HEK293 (cell line): ENCODE measurements at regions not wholly inside any gene's neighbourhood (a gene's known extent, or its start where the extent isn't known, plus 50 kb on each side); places are given as distances from the start of the nearest gene placed in this dataset.

Experiments
- ZSCAN16 ChIP-seq: fragments of 450-650 bp; formaldehyde crosslinking; IDR thresholded peaks from 2 replicates; pipeline ENCODE4 v1.5.1; 2016; ENCODE audit warnings: missing biosample characterization, missing genetic modification characterization
- TF ChIP-seq, protein P1 (sequence below): fragments of 450-650 bp; formaldehyde crosslinking; IDR thresholded peaks from 2 replicates; pipeline ENCODE4 v1.5.1; 2016; ENCODE audit warnings: missing biosample characterization, missing genetic modification characterization

DNA sequence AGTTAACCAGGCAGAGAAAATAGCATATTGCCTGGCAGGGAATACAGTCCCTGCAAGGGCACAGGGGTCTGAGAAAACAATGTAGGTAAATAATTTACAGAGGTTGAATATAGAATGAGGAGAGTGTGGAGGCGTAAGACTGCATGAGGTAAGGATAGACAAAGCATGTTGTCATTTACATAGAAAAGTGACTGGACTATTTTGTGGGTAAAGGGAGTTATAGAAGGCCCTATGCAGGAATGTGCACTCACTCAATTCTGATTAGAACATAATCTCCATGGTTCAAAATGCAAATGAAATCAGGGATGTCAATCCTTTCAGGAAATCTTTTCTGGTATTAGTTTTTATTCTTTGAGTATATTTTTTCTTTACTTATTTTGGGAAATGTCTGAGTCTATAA lies 285.7 kb upstream of the SALL1 start:
- TF ChIP-seq, protein P1, sequence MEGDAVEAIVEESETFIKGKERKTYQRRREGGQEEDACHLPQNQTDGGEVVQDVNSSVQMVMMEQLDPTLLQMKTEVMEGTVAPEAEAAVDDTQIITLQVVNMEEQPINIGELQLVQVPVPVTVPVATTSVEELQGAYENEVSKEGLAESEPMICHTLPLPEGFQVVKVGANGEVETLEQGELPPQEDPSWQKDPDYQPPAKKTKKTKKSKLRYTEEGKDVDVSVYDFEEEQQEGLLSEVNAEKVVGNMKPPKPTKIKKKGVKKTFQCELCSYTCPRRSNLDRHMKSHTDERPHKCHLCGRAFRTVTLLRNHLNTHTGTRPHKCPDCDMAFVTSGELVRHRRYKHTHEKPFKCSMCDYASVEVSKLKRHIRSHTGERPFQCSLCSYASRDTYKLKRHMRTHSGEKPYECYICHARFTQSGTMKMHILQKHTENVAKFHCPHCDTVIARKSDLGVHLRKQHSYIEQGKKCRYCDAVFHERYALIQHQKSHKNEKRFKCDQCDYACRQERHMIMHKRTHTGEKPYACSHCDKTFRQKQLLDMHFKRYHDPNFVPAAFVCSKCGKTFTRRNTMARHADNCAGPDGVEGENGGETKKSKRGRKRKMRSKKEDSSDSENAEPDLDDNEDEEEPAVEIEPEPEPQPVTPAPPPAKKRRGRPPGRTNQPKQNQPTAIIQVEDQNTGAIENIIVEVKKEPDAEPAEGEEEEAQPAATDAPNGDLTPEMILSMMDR: no peak
- TF ChIP-seq ZSCAN16 (tag by site-specific recombination): no peak
